ENCODE measurements at regions not wholly inside any gene's neighbourhood (a gene's known extent, or its start where the extent isn't known, plus 50 kb on each side); places are given as distances from the start of the nearest gene placed in this dataset.

- Histone ChIP-seq H2BK15ac (ENCODE audit: low read length) (no peak overlapping the region), H3K27ac (ENCODE audit: low read depth, low read length) (no peak overlapping the region), H3K18ac (ENCODE audit: extremely low read depth, low read length) (no peak overlapping the region; the same call in 1 of the 2 replicates), H3K4ac (replicated peaks; ENCODE audit: insufficient read length, low read depth, low read length) (no peak overlapping the region), H4K5ac (ENCODE audit: insufficient read length, low read depth, low read length) (no peak overlapping the region), H4K91ac (replicated peaks; ENCODE audit: insufficient read length, low read length) (no peak overlapping the region), H2BK20ac (ENCODE audit: low read length) (no peak overlapping the region), H2BK5ac (ENCODE audit: low read depth, low read length) (no peak overlapping the region), H2AFZ (ENCODE audit: low read length) (peak overlapping the region; percentile 96), H3K4me3 (ENCODE audit: extremely low read depth in 1 of 4, insufficient read depth in 2 of 4, low read depth in 3 of 4, low read length in 4 of 4) (peak overlapping the region in 1 of 4 experiments; percentile 36; a peak in 3 of 8 replicates), H3K56ac (replicated peaks; ENCODE audit: insufficient read length, low read depth, low read length) (no peak overlapping the region), H2BK120ac (replicated peaks; ENCODE audit: low read depth, low read length) (peak overlapping the region; percentile 72), H2AK5ac (ENCODE audit: low read depth, low read length) (no peak overlapping the region), H3K79me1 (ENCODE audit: low read depth, low read length) (no peaks in the 10 kb centered on the region), H3K23me2 (ENCODE audit: low read depth, low read length) (no peaks in the 10 kb centered on the region), H4K20me1 (replicated peaks in 1 of 2; ENCODE audit: control insufficient read depth in 1 of 2, insufficient read depth in 2 of 2, low read length in 2 of 2) (no peaks in the 10 kb centered on the region), H3K9me3 (ENCODE audit: insufficient read depth in 2 of 2, low read depth in 1 of 2, low read length in 1 of 2) (no peaks in the 10 kb centered on the region), H3K14ac (ENCODE audit: insufficient read length) (no peak overlapping the region), H3K23ac (ENCODE audit: insufficient read length) (no peak overlapping the region), H2BK12ac (ENCODE audit: low read depth, low read length) (no peak overlapping the region), H3K9ac (replicated peaks in 1 of 4; ENCODE audit: extremely low read depth in 1 of 4, low read depth in 3 of 4, low read length in 3 of 4) (no peak overlapping the region), H3K4me2 (ENCODE audit: insufficient read depth in 1 of 2, low read depth in 2 of 2, low read length in 2 of 2) (0 out of 4 replicates have a peak overlapping the region, but pooled peaks of 1 of the 2 experiments have one; percentile 29), H3K4me1 (replicated peaks in 1 of 4; ENCODE audit: control insufficient read depth in 3 of 4, insufficient read depth in 4 of 4, low read length in 3 of 4) (peaks cover 3 to 8% (median 5%) of the 10 kb centered on the region in 4 experiments; a peak in 4 of 7 replicates), H3K27me3 (replicated peaks in 1 of 4; ENCODE audit: control insufficient read depth in 3 of 4, extremely low read depth in 1 of 4, insufficient read depth in 3 of 4, low read length in 3 of 4) (no peaks in the 10 kb centered on the region), H3K79me2 (ENCODE audit: control insufficient read depth in 1 of 2, insufficient read depth in 2 of 2, low read length in 2 of 2) (no peaks in the 10 kb centered on the region), H4K8ac (ENCODE audit: extremely low read depth, insufficient read depth, low read length) (no peak overlapping the region), H3K36me3 (ENCODE audit: control insufficient read depth in 2 of 4, insufficient read depth in 4 of 4, low read length in 3 of 4) (no peaks in the 10 kb centered on the region)
- WGBS, 2 experiments (ENCODE audit: extremely low coverage in 1 of 2, insufficient coverage in 1 of 2, insufficient read length in 1 of 2, insufficient replicate concordance in 2 of 2, low coverage in 1 of 2, low lambda C conversion rate in 2 of 2, missing lambda C conversion rate in 1 of 2): 70% methylated on average over 4 of the region's 4 CpGs; no CpG with 5 or more reads in 1 of the 2 experiments
- ChIA-PET POLR2A (ENCODE audit: partially characterized antibody) (interaction anchor here (0.7 kb wide), 1 partner anchor 14 kb away, joined by 3 read pairs; no protein-coding TSS in a partner anchor), CTCF (ENCODE audit: partially characterized antibody) (interaction anchor here (0.6 to 2.2 kb wide), 19 partner anchors 12 to 891 kb away, joined by 3 to 10 read pairs (median 4); no protein-coding TSS in a partner anchor)
- DNase-seq (ENCODE audit: low read depth in 1 of 2, low spot score in 2 of 2) (no peak), FAIRE-seq (no peak)
- TF ChIP-seq YY1 (IDR thresholded peaks at IDR 0.05; ENCODE audit: low read depth, low read length) (no peak), JUN (IDR thresholded peaks at IDR 0.05; ENCODE audit: low read depth, low read length) (no peak), FOSL1 (IDR thresholded peaks at IDR 0.05; ENCODE audit: insufficient read depth, low read depth, low read length) (no peak)
These were observed 286.2 kb upstream of the VRK2 start for GRCh38 chr2:57760381-57760801.

Data from H1 (cell line).